ENCODE measurements at regions not wholly inside any gene's neighbourhood (a gene's known extent, or its start where the extent isn't known, plus 50 kb on each side); places are given as distances from the start of the nearest gene placed in this dataset.
"Not testable (repeated sequence)": the region's sequence is repeated elsewhere in the genome, so short reads cannot be mapped to it uniquely, and the experiment has no call there.

DNA sequence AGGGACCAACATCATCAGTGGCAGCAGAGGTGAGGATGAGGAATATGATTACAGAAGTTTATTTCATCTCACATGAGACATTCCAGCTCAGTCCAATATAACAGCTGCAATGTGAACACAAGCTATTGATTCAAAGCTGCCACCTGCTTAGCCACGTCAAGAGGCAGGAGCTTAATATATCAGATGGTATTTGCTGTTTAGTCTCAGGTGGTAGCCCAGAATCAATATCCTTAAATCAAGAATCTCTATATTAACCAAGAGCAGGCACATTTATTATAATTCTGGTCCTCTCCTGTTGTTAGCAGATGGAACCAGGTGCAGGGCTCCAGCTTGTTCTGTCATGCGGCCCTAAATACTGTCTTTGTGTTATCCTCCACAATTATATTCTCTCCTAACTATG is 431.6 kb downstream of the ICE1 start:
- Mint-ChIP-seq H3K9me3 (peaks cover 0 to 1% of the 10 kb centered on the region in 2 donors), H3K27ac (no peak overlapping the region), H3K36me3 (no peaks in the 10 kb centered on the region)
- no peak for ATAC-seq
- DNase-seq (ENCODE audit: low spot score in 2 of 2) = no peak

DNA sequence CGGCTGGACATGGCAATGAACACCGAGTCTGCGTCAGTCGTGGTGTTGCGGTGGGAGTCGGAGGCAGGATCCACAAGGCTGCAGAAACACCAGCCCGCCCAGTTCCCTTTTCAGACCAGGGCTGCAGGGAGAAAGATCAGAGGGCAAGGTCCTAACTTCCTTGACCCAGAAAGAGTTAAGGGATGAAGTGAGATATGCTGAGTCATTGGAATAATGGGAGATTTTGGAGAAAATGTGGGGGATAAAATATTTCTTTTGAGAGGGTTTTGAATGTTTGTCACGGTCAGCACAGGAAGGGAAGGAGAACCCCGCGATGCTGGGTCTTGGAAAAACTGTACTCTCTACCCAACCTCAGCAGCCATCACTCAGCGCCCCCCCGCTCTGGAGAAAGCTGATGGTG is 416.0 kb downstream of the ICE1 start:
- no peak for ATAC-seq

DNA sequence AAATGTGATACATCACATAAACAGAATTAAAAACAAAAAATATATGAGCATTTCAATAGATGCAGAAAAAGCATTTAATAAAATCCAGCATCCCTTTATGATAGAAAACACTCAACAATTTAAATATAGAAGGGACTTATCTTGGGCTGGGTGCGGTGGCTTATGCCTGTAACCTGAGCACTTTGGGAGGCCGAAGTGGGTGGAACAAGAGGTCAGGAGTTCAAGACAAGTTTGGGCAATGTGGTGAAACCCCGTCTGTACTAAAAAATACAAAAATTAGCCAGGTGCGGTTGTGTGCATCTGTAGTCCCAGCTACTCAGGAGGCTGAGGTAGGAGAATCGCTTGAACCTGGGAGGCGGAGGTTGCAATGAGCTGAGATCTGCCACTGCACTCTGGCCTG is 409.1 kb downstream of the ICE1 start:
- not testable (repeated sequence) for H3K27ac Mint-ChIP-seq; DNase-seq (ENCODE audit: low spot score in 2 of 2); H3K36me3 Mint-ChIP-seq; ATAC-seq; H3K9me3 Mint-ChIP-seq

More for the DNA sequence above, 416.0 kb downstream of the ICE1 start:
- Mint-ChIP-seq H3K27ac (peak overlapping the region in 1 of 2 donors; percentile 44), H3K36me3 (no peaks in the 10 kb centered on the region), H3K9me3 (peaks cover 0 to 3% of the 10 kb centered on the region in 2 donors)
- no peak for DNase-seq (ENCODE audit: low spot score in 2 of 2)

DNA sequence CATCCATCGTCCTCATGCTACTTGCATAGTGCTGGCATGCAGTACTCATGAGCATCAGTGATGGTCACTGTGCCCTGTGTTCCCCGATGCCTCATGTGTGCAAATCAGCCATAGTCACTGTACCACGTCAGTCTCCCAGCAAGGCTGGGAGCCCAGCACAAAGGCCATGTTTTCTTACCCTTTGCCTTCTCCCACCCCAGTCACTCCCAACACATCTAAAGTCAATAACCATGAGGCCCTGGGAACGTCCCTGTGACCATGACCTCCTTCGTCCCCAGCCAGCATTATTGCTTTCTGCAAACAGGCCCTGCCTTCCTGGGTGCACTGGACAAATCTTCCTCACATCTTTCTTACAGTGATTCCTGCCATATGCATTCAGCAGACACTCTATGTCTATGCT is 406.1 kb downstream of the ICE1 start:
- no peaks in the 10 kb centered on the region for H3K9me3 Mint-ChIP-seq
- DNase-seq (ENCODE audit: low spot score in 2 of 2) = no peak
- H3K27ac Mint-ChIP-seq = no peak overlapping the region
- H3K36me3 Mint-ChIP-seq = no peaks in the 10 kb centered on the region
- no peak for ATAC-seq

DNA sequence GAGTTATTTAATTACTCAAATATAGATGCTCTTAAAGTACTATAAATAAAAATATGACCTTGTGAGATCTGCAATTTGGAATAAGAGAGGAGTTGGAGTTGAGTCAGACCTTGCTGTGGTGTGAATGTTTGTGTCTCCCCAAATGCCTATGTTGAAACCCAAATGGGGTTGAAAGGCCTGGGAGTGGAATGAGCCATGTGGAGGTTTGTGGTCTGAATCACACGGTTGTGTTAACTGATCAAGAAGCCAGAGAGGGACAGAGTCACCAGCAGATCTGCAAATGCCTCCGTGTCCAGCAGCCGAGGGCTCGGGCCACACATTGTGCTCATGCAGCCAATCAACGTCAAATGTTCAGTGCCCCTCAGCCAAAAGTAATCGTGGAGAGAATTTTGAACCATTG is 404.4 kb downstream of the ICE1 start:
- H3K27ac Mint-ChIP-seq = no peak overlapping the region
- ATAC-seq = no peak
- H3K9me3 Mint-ChIP-seq = no peaks in the 10 kb centered on the region

DNA sequence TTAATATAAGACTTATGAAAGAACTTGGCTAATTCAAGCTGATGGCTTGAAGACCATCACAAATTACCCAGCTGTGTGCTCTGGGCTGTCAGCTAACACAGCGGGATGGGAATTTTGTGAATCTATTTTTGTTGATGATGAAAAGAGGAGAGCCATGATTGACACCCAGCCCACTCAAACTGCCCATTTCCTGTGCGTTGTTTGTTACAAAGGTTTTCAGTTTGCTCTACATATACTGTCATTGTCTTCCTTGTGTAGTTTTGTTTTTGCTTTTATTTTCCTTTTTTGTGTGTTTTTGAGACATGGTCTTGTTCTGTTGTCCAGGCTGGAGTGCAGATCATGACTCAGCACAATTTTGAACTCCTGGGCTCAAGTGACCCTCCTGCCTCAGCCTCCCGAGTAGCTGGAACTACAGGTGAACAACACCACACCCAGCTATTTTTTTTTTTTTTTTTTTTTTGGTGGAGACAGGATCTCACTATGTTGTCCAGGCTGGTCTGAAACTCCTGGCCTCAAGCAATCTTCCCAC is 400.3 kb downstream of the ICE1 start:
- no peak for ATAC-seq
- Mint-ChIP-seq H3K9me3 (no peaks in the 10 kb centered on the region), H3K27ac (no peak overlapping the region), H3K36me3 (no peaks in the 10 kb centered on the region)
- DNase-seq (ENCODE audit: low spot score in 2 of 2) = no peak

More for the DNA sequence above, 404.4 kb downstream of the ICE1 start:
- H3K36me3 Mint-ChIP-seq = no peaks in the 10 kb centered on the region
- no peak for DNase-seq (ENCODE audit: low spot score in 2 of 2)

DNA sequence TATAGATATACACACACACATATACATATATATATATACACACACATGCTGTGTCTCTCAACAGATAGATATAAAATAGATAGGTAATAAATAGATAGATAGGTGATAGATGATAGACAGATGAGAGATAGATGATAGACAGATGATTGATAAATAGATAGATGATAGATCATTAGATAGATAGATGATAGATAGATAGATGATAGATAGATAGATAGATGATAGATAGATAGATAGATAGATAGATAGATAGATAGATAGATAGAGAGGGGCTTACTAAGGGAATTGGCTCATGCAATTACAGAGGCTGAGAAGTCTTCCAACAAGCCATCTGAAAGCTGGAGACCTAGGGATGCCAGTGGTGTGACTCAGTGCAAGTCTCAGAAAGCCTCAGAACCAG is 394.5 kb downstream of the ICE1 start:
- H3K27ac Mint-ChIP-seq = no peak overlapping the region
- ATAC-seq = no peak
- no peaks in the 10 kb centered on the region for H3K9me3 Mint-ChIP-seq
- DNase-seq (ENCODE audit: low spot score in 2 of 2) = no peak
- no peaks in the 10 kb centered on the region for H3K36me3 Mint-ChIP-seq

DNA sequence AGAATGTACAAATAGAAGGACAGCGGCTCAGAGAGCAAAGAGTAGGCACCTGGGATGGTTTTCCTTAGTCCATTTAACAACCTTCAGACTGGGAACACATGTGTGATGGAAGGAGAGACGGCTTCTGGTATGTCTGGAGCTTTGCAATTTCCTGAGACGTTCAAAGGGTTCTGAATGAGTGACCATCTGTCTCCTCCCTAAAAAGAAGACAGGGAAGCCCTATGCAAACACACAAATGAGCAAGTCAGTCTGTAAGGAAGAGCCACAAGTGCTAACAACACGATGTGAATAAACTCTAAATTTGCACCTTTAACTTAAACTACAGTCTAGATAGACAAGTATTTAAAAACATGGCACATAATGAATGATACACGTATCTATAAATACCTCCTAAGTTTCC is 391.0 kb downstream of the ICE1 start:
- DNase-seq (ENCODE audit: low spot score in 2 of 2) = no peak
- no peak overlapping the region for H3K27ac Mint-ChIP-seq
- H3K9me3 Mint-ChIP-seq = no peaks in the 10 kb centered on the region
- H3K36me3 Mint-ChIP-seq = no peaks in the 10 kb centered on the region
- no peak for ATAC-seq

DNA sequence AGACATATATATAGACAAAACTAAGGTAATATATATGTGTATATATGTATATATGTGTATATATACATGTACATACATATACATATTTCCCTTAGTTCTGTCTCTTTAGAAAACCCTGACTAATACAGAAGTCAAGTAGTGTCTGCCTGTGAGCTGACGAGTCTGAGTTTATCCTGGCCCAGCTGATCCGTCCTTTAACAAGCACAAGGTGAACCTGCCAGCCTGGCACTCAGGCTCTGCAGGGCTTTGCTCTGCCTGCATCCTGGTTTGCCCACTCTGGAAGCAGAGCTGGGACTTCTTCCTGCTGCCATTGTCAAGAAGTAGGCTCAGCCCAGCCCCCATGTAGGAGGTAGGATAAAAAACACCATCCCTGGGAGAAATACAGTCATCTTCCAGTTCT is 388.0 kb downstream of the ICE1 start:
- ATAC-seq = no peak
- H3K36me3 Mint-ChIP-seq = no peaks in the 10 kb centered on the region
- no peak overlapping the region for H3K27ac Mint-ChIP-seq
- H3K9me3 Mint-ChIP-seq = no peaks in the 10 kb centered on the region
- DNase-seq (ENCODE audit: low spot score in 2 of 2) = no peak

DNA sequence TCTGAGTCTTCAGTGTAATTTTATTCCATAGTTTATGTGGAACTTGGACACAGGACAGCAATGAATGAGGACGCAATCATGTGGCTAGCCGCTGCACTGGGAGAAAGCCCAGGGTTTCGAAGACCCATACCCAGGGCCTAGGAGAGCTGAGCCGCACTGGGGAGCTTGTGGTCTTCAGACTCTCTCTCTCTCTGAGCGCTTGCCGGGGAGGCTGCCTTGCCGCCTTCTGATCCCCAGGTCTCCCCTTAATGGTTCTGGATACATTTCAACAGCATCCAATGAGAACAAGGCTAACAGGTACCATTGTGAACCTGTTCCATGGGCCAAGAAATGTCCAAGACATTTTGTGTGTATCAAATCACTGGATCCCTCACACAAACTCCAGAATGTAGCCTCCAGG is 383.4 kb downstream of the ICE1 start:
- no peaks in the 10 kb centered on the region for H3K36me3 Mint-ChIP-seq
- peaks cover 0 to 3% of the 10 kb centered on the region in 2 donors for H3K9me3 Mint-ChIP-seq
- ATAC-seq = no peak
- DNase-seq (ENCODE audit: low spot score in 2 of 2) = no peak
- no peak overlapping the region for H3K27ac Mint-ChIP-seq

DNA sequence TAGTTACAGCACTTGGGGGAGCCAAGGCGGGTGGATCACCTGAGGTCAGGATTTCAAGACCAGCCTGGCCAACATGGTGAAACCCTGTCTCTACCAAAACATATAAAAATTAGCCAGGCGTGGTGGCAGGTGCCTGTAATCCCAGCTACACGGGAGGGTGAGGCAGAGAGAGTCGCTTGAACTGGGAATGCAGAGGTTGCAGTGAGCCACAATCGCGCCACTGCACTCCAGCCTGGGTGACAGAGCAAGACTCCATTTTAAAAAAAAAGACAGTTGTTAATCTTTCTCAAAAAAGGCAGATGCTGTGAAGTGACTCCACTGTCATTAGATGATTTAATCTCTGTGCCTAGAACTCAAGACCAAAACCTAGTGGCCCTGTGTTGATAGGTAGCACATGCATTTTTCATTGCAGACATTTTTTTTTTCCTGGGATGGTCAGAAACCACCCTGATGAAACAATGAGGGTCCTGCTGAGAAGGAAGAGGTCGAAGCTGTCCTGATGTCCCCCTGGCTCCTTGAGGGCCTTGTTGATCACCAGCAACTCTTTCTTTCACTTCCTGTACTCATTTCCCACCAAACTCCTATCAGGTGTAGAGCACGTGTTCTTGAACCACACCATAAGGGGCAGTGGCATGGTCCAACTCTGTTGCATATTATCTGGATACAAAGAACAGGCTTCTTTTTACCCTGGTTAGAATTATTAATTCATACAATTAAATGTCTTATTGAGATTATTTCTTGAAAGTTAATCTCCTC is 382.2 kb downstream of the ICE1 start:
- DNase-seq (ENCODE audit: low spot score in 2 of 2) (no peak), ATAC-seq (no peak)
- no peaks in the 10 kb centered on the region for H3K36me3 Mint-ChIP-seq
- H3K9me3 Mint-ChIP-seq = peaks cover 0 to 3% of the 10 kb centered on the region in 2 donors
- no peak overlapping the region for H3K27ac Mint-ChIP-seq

DNA sequence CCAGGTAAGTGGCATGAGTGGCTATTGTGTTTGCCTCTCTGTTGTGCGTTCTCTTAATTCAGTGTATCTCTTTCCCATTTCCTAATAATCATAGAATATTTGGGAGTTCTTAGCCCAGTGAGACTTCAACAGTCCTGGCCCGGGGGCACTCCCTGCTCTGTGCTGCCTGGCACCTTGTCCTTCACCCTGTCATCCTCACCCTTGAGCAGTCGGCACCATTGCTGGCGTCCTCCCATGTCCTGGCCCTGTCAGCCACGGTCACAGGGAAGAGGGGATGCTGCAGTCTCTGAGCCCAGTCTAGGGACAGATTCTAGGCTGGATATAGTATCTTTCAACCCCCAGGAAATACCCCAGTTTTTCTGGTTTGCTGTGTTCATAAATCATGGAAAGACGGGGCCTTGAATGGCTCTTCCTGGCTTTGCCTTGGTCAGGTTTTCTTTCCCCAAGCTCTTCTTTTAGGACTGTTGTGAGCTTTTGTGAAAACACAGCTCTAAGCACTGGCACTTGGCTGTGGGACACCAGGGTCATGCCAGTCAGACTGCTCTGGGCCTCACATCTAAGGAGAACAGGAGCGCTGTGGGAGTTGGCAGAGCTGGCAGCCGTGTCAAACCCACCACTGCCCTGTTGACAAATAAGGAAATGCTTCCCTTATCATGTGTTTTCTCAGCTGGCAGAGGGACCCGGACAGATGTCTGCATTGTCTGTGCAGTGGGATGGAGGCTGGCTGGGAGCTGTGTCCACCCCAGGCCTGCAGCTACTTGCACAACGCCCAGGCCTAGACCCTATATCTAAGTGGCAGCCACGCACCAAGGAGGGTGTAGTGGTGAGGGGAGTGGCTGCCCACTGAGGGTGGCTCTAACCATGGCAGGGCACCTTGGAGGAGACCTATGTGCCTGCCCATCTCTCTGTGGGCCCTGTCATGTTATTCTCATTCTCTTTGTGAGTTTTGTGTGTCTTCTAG is 378.6 kb downstream of the ICE1 start:
- DNase-seq (ENCODE audit: low spot score in 2 of 2) (no peak), ATAC-seq (no peak)
- Mint-ChIP-seq H3K27ac (no peak overlapping the region), H3K9me3 (peaks cover 0 to 3% of the 10 kb centered on the region in 2 donors), H3K36me3 (no peaks in the 10 kb centered on the region)

DNA sequence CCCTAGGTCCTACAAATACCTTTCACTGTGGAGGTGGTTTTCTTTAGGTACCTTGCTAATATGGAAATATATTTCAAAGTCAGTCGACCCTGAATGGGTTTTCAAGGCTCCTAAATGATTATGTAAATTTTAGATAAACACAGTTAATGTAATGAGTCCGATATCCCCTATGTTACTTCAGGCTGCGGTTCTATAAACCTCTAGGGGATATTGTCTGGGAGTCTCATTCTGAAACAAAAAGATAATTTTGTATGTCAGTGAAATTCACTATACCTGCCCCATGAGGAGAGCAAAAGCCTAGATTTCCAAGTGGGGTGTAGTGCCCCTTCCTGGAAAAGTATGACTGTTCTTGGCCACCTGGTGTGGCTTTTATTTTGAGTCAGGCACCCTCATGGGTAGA is 377.3 kb downstream of the ICE1 start:
- no peaks in the 10 kb centered on the region for H3K36me3 Mint-ChIP-seq
- H3K27ac Mint-ChIP-seq = no peak overlapping the region
- ATAC-seq (no peak), DNase-seq (ENCODE audit: low spot score in 2 of 2) (no peak)
- peaks cover 0 to 3% of the 10 kb centered on the region in 2 donors for H3K9me3 Mint-ChIP-seq

DNA sequence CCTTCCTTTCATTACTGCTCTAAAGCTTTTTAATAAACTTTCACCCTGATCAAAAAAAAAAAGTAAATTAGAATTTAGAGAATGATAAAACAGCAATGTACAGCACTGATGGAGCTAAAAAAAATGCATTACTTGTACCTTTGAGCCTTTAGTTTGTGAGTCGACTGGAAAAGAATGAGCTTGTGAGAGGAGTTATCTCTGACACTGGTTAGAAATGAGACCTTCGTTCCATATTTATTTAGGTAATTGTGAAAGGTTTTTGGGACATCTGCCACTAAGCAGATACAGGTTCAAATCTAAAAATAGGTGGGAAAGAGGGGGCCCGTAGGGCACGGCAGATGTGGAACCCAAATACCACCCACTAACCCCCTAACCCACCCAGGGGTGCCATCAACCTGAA is 376.8 kb downstream of the ICE1 start:
- Mint-ChIP-seq H3K9me3 (peaks cover 0 to 3% of the 10 kb centered on the region in 2 donors), H3K27ac (no peak overlapping the region), H3K36me3 (no peaks in the 10 kb centered on the region)
- no peak for DNase-seq (ENCODE audit: low spot score in 2 of 2)
- ATAC-seq = no peak

DNA sequence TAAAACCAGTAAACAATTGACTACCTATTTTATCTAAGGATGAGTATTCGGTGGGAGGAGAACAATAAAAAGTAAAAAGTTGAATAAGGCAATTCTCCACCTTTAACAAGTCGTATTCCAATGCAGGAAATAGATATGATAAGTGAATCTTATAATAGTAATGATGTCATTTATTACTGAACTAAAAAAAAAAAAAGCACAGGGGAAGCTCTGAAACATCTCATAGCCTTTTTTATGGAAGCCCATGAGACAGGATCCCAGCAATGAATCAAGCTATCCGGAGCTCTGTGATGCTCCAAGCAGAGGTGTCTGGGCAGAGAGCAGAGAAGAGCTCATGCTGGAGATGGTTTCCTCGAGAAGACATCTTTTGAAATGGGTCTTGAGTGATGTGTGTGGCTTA is 376.0 kb downstream of the ICE1 start:
- DNase-seq (ENCODE audit: low spot score in 2 of 2) (no peak), ATAC-seq (no peak)
- Mint-ChIP-seq H3K36me3 (no peaks in the 10 kb centered on the region), H3K27ac (no peak overlapping the region), H3K9me3 (peaks cover 0 to 3% of the 10 kb centered on the region in 2 donors)

DNA sequence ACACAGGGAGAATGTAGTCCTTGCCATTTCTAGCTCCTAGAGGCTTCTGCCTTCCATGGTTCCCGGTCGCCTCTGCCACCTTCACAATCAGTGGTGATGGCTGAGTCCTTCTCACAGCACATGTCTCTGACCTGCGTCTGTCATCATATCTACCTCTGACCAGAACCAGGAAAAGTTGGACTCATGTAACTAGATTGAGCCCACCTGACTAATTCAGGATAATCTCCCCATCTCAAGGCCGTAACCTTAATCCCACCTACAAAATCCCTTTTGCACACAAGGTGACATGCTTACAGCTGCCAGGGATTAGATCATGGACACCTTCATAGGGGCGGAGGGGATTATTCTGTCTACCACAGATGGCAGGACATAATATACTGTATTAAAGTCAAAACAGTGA is 375.6 kb downstream of the ICE1 start:
- Mint-ChIP-seq H3K9me3 (peaks cover 0 to 3% of the 10 kb centered on the region in 2 donors), H3K36me3 (no peaks in the 10 kb centered on the region), H3K27ac (no peak overlapping the region)
- DNase-seq (ENCODE audit: low spot score in 2 of 2) (no peak), ATAC-seq (no peak)

DNA sequence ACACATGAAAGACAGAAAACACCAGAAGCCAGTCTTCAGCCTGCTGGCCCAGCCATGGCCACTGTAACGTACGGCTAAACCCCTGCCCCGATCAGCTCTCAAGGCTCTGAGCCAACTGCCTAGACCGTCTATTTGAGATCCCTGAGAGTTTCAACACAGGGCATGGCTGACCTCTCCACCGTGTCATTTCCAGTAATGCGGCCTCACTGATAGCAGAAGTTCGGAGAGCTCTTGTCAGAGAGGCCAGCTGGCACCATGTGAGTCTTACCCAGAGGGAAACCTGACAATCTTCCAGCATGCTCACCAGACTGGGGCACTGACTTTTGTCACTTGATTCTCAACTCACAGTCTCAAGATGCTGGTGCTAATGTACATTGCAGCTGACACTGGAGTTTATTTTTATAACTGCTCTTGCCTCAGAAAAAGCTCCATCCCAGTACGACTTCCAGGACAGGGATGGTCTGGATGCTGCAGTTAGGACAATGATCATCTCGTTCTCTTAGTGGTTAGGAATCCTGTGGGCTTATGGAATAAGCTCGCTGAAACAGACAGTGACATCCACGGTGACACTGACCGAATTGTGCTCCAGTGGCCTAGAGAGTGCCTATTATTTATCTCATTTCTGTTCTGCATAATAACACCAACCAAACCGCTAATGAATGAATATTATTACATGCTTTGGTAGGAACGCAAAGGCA is 372.7 kb downstream of the ICE1 start:
- H3K9me3 Mint-ChIP-seq = no peaks in the 10 kb centered on the region
- no peak overlapping the region for H3K27ac Mint-ChIP-seq
- ATAC-seq (no peak), DNase-seq (ENCODE audit: low spot score in 2 of 2) (no peak)
- H3K36me3 Mint-ChIP-seq = no peaks in the 10 kb centered on the region
